ENCODE measurements at regions not wholly inside any gene's neighbourhood (a gene's known extent, or its start where the extent isn't known, plus 50 kb on each side); places are given as distances from the start of the nearest gene placed in this dataset.

- Histone ChIP-seq H3K27ac (no peak overlapping the region), H3K36me3 (no peaks in the 10 kb centered on the region), H3K4me2 (no peak overlapping the region), H3K4me1 (no peaks in the 10 kb centered on the region), H3K9ac (no peak overlapping the region), H3K27me3 (no peaks in the 10 kb centered on the region), H3K4me3 (no peak overlapping the region), H4K20me1 (no peaks in the 10 kb centered on the region), H3K9me3 (no peaks in the 10 kb centered on the region)
- TF ChIP-seq Cebpa-rat (IDR thresholded peaks at IDR 0.05), result no peak
Measured at GRCh38 chr6:114398481-114398880, 55.7 kb upstream of the HS3ST5 start.

Data from BLaER1 (cell line).